H9 (cell line): ENCODE measurements at regions not wholly inside any gene's neighbourhood (a gene's known extent, or its start where the extent isn't known, plus 50 kb on each side); places are given as distances from the start of the nearest gene placed in this dataset.

ENCODE experiments used
- DNase-seq: peaks from one replicate; pipeline ENCODE4 v3.0.0-alpha.2; 2017
- H2AFZ ChIP-seq: one replicate; pipeline ENCODE4 v1.6.1; 2013; ENCODE audit warnings: mild to moderate bottlenecking, low read length, control low read depth, moderate library complexity
- H2AK5ac ChIP-seq: 2 replicates; pipeline ENCODE4 v1.6.1; 2013; ENCODE audit warnings: low read length, control low read depth, mixed read lengths; ENCODE audit not compliant: insufficient read length
- H2BK120ac ChIP-seq: one replicate; pipeline ENCODE4 v1.6.1; 2013; ENCODE audit warnings: low read depth, mild to moderate bottlenecking, low read length, control low read depth, inconsistent platforms; ENCODE audit not compliant: poor library complexity, severe bottlenecking
- H2BK12ac ChIP-seq: 2 replicates; pipeline ENCODE4 v1.6.1; 2013; ENCODE audit warnings: low read length, control low read depth, mixed read lengths, low read depth; ENCODE audit not compliant: insufficient read length
- H2BK15ac ChIP-seq: 2 replicates; pipeline ENCODE4 v1.6.1; 2013; ENCODE audit warnings: low read depth, low read length, control low read depth
- H2BK20ac ChIP-seq: one replicate; pipeline ENCODE4 v1.6.1; 2013; ENCODE audit warnings: low read depth, mild to moderate bottlenecking, low read length, control low read depth, inconsistent platforms; ENCODE audit not compliant: poor library complexity, severe bottlenecking
- H2BK5ac ChIP-seq: 2 replicates; pipeline ENCODE4 v1.6.1; 2013; ENCODE audit warnings: low read length, control low read depth, mixed read lengths; ENCODE audit not compliant: insufficient read length
- H3K14ac ChIP-seq: 2 replicates; pipeline ENCODE4 v1.6.1; 2013; ENCODE audit warnings: low read length, control low read depth; ENCODE audit not compliant: insufficient read depth
- H3K18ac ChIP-seq: 2 replicates; pipeline ENCODE4 v1.6.1; 2013; ENCODE audit warnings: low read depth, mild to moderate bottlenecking, mixed read lengths, low read length, control low read depth; ENCODE audit not compliant: insufficient read length
- H3K23ac ChIP-seq: 2 replicates; pipeline ENCODE4 v1.6.1; 2013; ENCODE audit warnings: low read length, control low read depth, mixed read lengths, low read depth; ENCODE audit not compliant: insufficient read length
- H3K23me2 ChIP-seq: 2 replicates; pipeline ENCODE4 v1.6.1; 2013; ENCODE audit warnings: low read depth, mild to moderate bottlenecking, mixed read lengths, low read length, control low read depth; ENCODE audit not compliant: insufficient read length, poor library complexity, severe bottlenecking
- H3K27ac ChIP-seq: 2 replicates; pipeline ENCODE4 v1.5.1; 2013; ENCODE audit warnings: low read length, control low read depth, mixed read lengths, low read depth; ENCODE audit not compliant: insufficient read length
- H3K27me3 ChIP-seq: 2 replicates; pipeline ENCODE4 v1.6.1; 2013; ENCODE audit warnings: low read length, control low read depth, inconsistent platforms; ENCODE audit not compliant: insufficient read depth
- H3K4ac ChIP-seq: 2 replicates; pipeline ENCODE4 v1.6.1; 2013; ENCODE audit warnings: low read depth, mild to moderate bottlenecking, control low read depth, inconsistent platforms, low read length, moderate library complexity
- H3K4me1 ChIP-seq: 2 replicates; pipeline ENCODE4 v1.6.1; 2013; ENCODE audit warnings: low read length, control low read depth, inconsistent platforms; ENCODE audit not compliant: insufficient read depth
- H3K4me2 ChIP-seq: 2 replicates; pipeline ENCODE4 v1.6.1; 2013; ENCODE audit warnings: low read length, control low read depth, mixed read lengths; ENCODE audit not compliant: insufficient read length, insufficient read depth
- H3K56ac ChIP-seq: 2 replicates; pipeline ENCODE4 v1.6.1; 2013; ENCODE audit warnings: low read depth, mild to moderate bottlenecking, mixed read lengths, low read length, control low read depth; ENCODE audit not compliant: insufficient read length
- H3K79me1 ChIP-seq: 2 replicates; pipeline ENCODE4 v1.6.1; 2013; ENCODE audit warnings: low read depth, mild to moderate bottlenecking, moderate library complexity, low read length, control low read depth, inconsistent platforms; ENCODE audit not compliant: insufficient read depth, poor library complexity, severe bottlenecking
- H3K79me2 ChIP-seq: 2 replicates; pipeline ENCODE4 v1.6.1; 2013; ENCODE audit warnings: low read length, control low read depth, inconsistent platforms; ENCODE audit not compliant: insufficient read depth
- H3K9ac ChIP-seq: 2 replicates; pipeline ENCODE4 v1.6.1; 2013; ENCODE audit warnings: low read length, control low read depth, mixed read lengths; ENCODE audit not compliant: insufficient read length; ENCODE audit errors: extremely low read depth
- H3K9me3 ChIP-seq: one replicate; pipeline ENCODE4 v1.6.1; 2013; ENCODE audit warnings: low read depth, low read length, inconsistent platforms; ENCODE audit not compliant: control insufficient read depth
- H3T11ph ChIP-seq: one replicate; pipeline ENCODE4 v1.6.1; 2013; ENCODE audit warnings: mild to moderate bottlenecking, low read length, control low read depth, inconsistent platforms
- H4K20me1 ChIP-seq: one replicate; pipeline ENCODE4 v1.6.1; 2013; ENCODE audit not compliant: control insufficient read depth, insufficient read length, insufficient read depth
- H4K5ac ChIP-seq: 2 replicates; pipeline ENCODE4 v1.6.1; 2013; ENCODE audit warnings: low read depth, mild to moderate bottlenecking, mixed read lengths, low read length, control low read depth; ENCODE audit not compliant: insufficient read length
- H4K8ac ChIP-seq: replicated peaks from 2 replicates; pipeline ENCODE4 v1.6.1; 2013; ENCODE audit warnings: low read length, control low read depth, mixed read lengths, low read depth; ENCODE audit not compliant: insufficient read length
- H4K91ac ChIP-seq: 2 replicates; pipeline ENCODE4 v1.6.1; 2013; ENCODE audit warnings: low read depth, mild to moderate bottlenecking, moderate library complexity, mixed read lengths, low read length, control low read depth; ENCODE audit not compliant: insufficient read length
- H3K27ac Mint-ChIP-seq, 3 experiments: 2 replicates in 2 of 3; 3 replicates in 1 of 3; pipeline ENCODE4 v1.8.0; 2020 to 2021; ENCODE audit warnings: mixed read lengths in 3 of 3, mild to moderate bottlenecking in 1 of 3, moderate library complexity in 1 of 3
- H3K27me3 Mint-ChIP-seq: 2 replicates; pipeline ENCODE4 v1.8.0; 2021; ENCODE audit warnings: low read depth, mild to moderate bottlenecking, moderate library complexity, mixed read lengths
- H3K36me3 Mint-ChIP-seq, 3 experiments: 2 replicates in 2 of 3; 3 replicates in 1 of 3; pipeline ENCODE4 v1.8.0; 2020 to 2021; ENCODE audit warnings: low read depth in 3 of 3, mixed read lengths in 3 of 3; ENCODE audit not compliant: insufficient read depth in 1 of 3
- H3K4me1 Mint-ChIP-seq, 2 experiments: 2 replicates each; pipeline ENCODE4 v1.8.0; 2020; ENCODE audit warnings: mixed read lengths in 2 of 2
- H3K4me3 Mint-ChIP-seq, 2 experiments: 2 replicates in 1 of 2; 3 replicates in 1 of 2; pipeline ENCODE4 v1.8.0; 2020 to 2021; ENCODE audit warnings: mild to moderate bottlenecking in 2 of 2, mixed read lengths in 2 of 2, moderate library complexity in 1 of 2
- H3K9me3 Mint-ChIP-seq, 2 experiments: 2 replicates in 1 of 2; 3 replicates in 1 of 2; pipeline ENCODE4 v1.8.0; 2020; ENCODE audit warnings: mild to moderate bottlenecking in 2 of 2, mixed read lengths in 2 of 2, moderate library complexity in 1 of 2
- CTCF ChIP-seq: fragments of 200-600 bp; sonication (generic); conservative IDR thresholded peaks from 3 replicates; pipeline ENCODE4 v1.8.0; 2021; ENCODE audit warnings: antibody characterized with exemption, mild to moderate bottlenecking
- WGBS: extraction: QIAGEN DNeasy Blood & Tissue Kit; methylation state at CpG from one replicate; pipeline ENCODE4 v1.1.7; 2013; ENCODE audit warnings: missing lambda C conversion rate, low lambda C conversion rate, mixed read lengths; ENCODE audit not compliant: insufficient read length; ENCODE audit errors: extremely low coverage; 5-methylcytosine and 5-hydroxymethylcytosine counted together

DNA sequence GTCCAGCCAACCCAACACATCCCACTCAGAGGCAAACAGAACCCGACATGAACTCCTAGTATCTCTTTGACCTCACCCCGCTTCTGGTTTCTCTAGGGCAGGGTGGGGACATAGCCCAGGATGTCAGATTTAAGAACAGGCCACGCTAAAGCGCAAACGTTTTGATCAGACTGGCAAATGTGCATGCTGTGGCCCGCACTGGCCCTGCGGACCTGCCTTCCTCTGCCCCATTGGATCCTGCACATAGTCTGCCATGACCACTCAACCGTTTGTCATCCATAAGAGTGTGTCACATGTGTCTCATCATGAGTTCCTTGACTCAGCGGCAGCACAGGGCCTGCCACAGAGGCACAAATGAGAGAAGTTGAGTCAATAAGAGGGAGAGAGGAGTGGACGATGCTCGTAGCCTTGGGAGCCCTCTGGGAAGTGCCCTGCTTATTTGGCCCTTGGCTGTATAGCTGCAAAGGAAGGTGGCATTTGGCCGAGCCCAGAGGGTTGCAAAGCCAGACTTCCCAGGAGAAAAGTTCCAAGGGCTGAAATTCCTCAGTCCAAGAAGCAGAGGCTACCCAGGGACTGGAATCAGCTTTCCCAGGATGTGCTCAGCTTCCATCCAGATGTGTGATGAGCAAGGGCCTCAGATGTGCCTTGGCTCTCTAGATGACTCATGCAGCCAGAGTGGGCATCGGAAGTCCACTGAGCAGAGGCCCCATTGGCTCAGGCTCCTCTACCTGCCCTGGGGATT lies 55.5 kb upstream of the SLCO2A1 start:
- Histone ChIP-seq H2BK120ac (no peak overlapping the region), H3K14ac (no peak overlapping the region; the same call in 1 of the 2 replicates), H3K79me2 (no peaks in the 10 kb centered on the region), H3K56ac (no peak overlapping the region), H3K23ac (no peak overlapping the region), H3K27ac (no peak overlapping the region), H2AK5ac (no peak overlapping the region), H4K8ac (no peak overlapping the region), H3K4ac (no peak overlapping the region), H2BK12ac (no peak overlapping the region), H4K20me1 (no peaks in the 10 kb centered on the region), H3T11ph (no peak overlapping the region), H2BK15ac (no peak overlapping the region), H3K18ac (no peak overlapping the region), H2BK20ac (no peak overlapping the region), H2AFZ (no peak overlapping the region), H3K9me3 (peaks cover 8% of the 10 kb centered on the region), H3K27me3 (no peaks in the 10 kb centered on the region), H3K4me1 (no peaks in the 10 kb centered on the region), H3K9ac (no peak overlapping the region), H2BK5ac (no peak overlapping the region), H4K91ac (no peak overlapping the region), H4K5ac (no peak overlapping the region), H3K4me2 (no peak overlapping the region), H3K79me1 (no peaks in the 10 kb centered on the region), H3K23me2 (no peaks in the 10 kb centered on the region)
- H3K36me3 Mint-ChIP-seq = peaks cover 3 to 4% (median 3%) of the 10 kb centered on the region in 3 experiments; a peak in 4 of 7 replicates
- no peaks in the 10 kb centered on the region for H3K4me1 Mint-ChIP-seq
- no peak for TF ChIP-seq CTCF
- H3K9me3 Mint-ChIP-seq = peaks cover 16 to 17% of the 10 kb centered on the region in 2 experiments
- WGBS = no CpG with 5 or more reads among the region's 13 CpGs
- no peaks in the 10 kb centered on the region for H3K27me3 Mint-ChIP-seq
- H3K4me3 Mint-ChIP-seq = no peak overlapping the region
- no peak for DNase-seq
- no peak overlapping the region for H3K27ac Mint-ChIP-seq
